ENCODE measurements at regions not wholly inside any gene's neighbourhood (a gene's known extent, or its start where the extent isn't known, plus 50 kb on each side); places are given as distances from the start of the nearest gene placed in this dataset.
A peak's percentile ranks its signal among the peaks of the same experiment; 100 is the strongest.

GRCh38 chr1:79849388-79849787 is 842.9 kb upstream of the ADGRL4 start:
- no peak for TF ChIP-seq CTCF (IDR thresholded peaks at IDR 0.05)
- Mint-ChIP-seq H3K36me3 (ENCODE audit: low read depth) (no peaks in the 10 kb centered on the region), H3K27ac (no peak overlapping the region), H3K4me3 (no peak overlapping the region), H3K9me3 (no peaks in the 10 kb centered on the region), H3K27me3 (ENCODE audit: insufficient read depth) (no peaks in the 10 kb centered on the region), H3K4me1 (ENCODE audit: low read depth) (peaks cover 12% of the 10 kb centered on the region)
- DNase-seq = no peak

- H3K9me3 Mint-ChIP-seq = no peaks in the 10 kb centered on the region
- H3K27me3 Mint-ChIP-seq (ENCODE audit: insufficient read depth) = no peaks in the 10 kb centered on the region
- no peak overlapping the region for H3K27ac Mint-ChIP-seq
- no peak overlapping the region for H3K4me3 Mint-ChIP-seq
- DNase-seq = no peak
- H3K36me3 Mint-ChIP-seq (ENCODE audit: low read depth) = no peaks in the 10 kb centered on the region
- H3K4me1 Mint-ChIP-seq (ENCODE audit: low read depth) = peaks cover 12% of the 10 kb centered on the region
- TF ChIP-seq CTCF (IDR thresholded peaks at IDR 0.05) = no peak
These were observed 841.8 kb upstream of the ADGRL4 start for GRCh38 chr1:79848316-79848715.

GRCh38 chr1:79847700-79848099 is 841.2 kb upstream of the ADGRL4 start:
- Mint-ChIP-seq H3K9me3 (no peaks in the 10 kb centered on the region), H3K4me3 (no peak overlapping the region), H3K27me3 (ENCODE audit: insufficient read depth) (no peaks in the 10 kb centered on the region), H3K36me3 (ENCODE audit: low read depth) (no peaks in the 10 kb centered on the region), H3K4me1 (ENCODE audit: low read depth) (peaks cover 12% of the 10 kb centered on the region), H3K27ac (no peak overlapping the region)
- TF ChIP-seq CTCF (IDR thresholded peaks at IDR 0.05) = no peak
- no peak for DNase-seq

GRCh38 chr1:79845936-79846335 is 839.4 kb upstream of the ADGRL4 start:
- Mint-ChIP-seq H3K27ac (no peak overlapping the region), H3K9me3 (no peaks in the 10 kb centered on the region), H3K4me3 (no peak overlapping the region), H3K36me3 (ENCODE audit: low read depth) (no peaks in the 10 kb centered on the region), H3K4me1 (ENCODE audit: low read depth) (peaks cover 12% of the 10 kb centered on the region), H3K27me3 (ENCODE audit: insufficient read depth) (no peaks in the 10 kb centered on the region)
- peak; percentile 18 for DNase-seq
- no peak for TF ChIP-seq CTCF (IDR thresholded peaks at IDR 0.05)

GRCh38 chr1:79842811-79843210 is 836.3 kb upstream of the ADGRL4 start:
- Mint-ChIP-seq H3K36me3 (ENCODE audit: low read depth) (no peaks in the 10 kb centered on the region), H3K9me3 (no peaks in the 10 kb centered on the region)
- TF ChIP-seq CTCF (IDR thresholded peaks at IDR 0.05) = no peak

GRCh38 chr1:79839882-79840281 is 833.4 kb upstream of the ADGRL4 start:
- H3K4me1 Mint-ChIP-seq (ENCODE audit: low read depth) = no peaks in the 10 kb centered on the region
- no peak overlapping the region for H3K27ac Mint-ChIP-seq
- H3K36me3 Mint-ChIP-seq (ENCODE audit: low read depth) = no peaks in the 10 kb centered on the region
- no peaks in the 10 kb centered on the region for H3K9me3 Mint-ChIP-seq
- H3K4me3 Mint-ChIP-seq = no peak overlapping the region
- no peak for DNase-seq
- H3K27me3 Mint-ChIP-seq (ENCODE audit: insufficient read depth) = no peaks in the 10 kb centered on the region
- no peak for TF ChIP-seq CTCF (IDR thresholded peaks at IDR 0.05)

More at GRCh38 chr1:79842811-79843210, 836.3 kb upstream of the ADGRL4 start:
- Mint-ChIP-seq H3K4me1 (ENCODE audit: low read depth) (peaks cover 12% of the 10 kb centered on the region), H3K27ac (no peak overlapping the region), H3K27me3 (ENCODE audit: insufficient read depth) (no peaks in the 10 kb centered on the region), H3K4me3 (no peak overlapping the region)
- DNase-seq = no peak

Data from HFFc6 (cell line).